GM23338 (cell line): ENCODE measurements at regions not wholly inside any gene's neighbourhood (a gene's known extent, or its start where the extent isn't known, plus 50 kb on each side); places are given as distances from the start of the nearest gene placed in this dataset.

Experiments used
- ATAC-seq: fragments of 200-7000 bp; cut with Tn5 transposase; 3 replicates; pipeline ENCODE4 v1.9.1; 2020
- DNase-seq: peaks from one replicate; pipeline ENCODE4 v3.0.0-alpha.2; 2015; ENCODE audit warnings: low spot score
- H2AFZ ChIP-seq: fragments of 200-600 bp; sonication (generic); 2 replicates; pipeline ENCODE4 v1.8.0; 2016; ENCODE audit warnings: antibody characterized with exemption, mild to moderate bottlenecking, moderate library complexity
- H3F3A ChIP-seq: fragments of 200-600 bp; sonication (generic); replicated peaks from 2 replicates; pipeline ENCODE4 v1.8.0; 2017; ENCODE audit warnings: antibody characterized with exemption, mixed run types, low read depth
- H3K27ac ChIP-seq: fragments of 200-600 bp; sonication (generic); 2 replicates; pipeline ENCODE4 v1.6.1; 2016; ENCODE audit warnings: low read depth
- H3K27me3 ChIP-seq: fragments of 200-600 bp; sonication (generic); 2 replicates; pipeline ENCODE4 v1.8.0; 2016; ENCODE audit warnings: mild to moderate bottlenecking, mixed run types, moderate library complexity; ENCODE audit not compliant: insufficient read depth
- H3K36me3 ChIP-seq: fragments of 200-600 bp; sonication (generic); 2 replicates; pipeline ENCODE4 v1.8.0; 2016; ENCODE audit warnings: mild to moderate bottlenecking; ENCODE audit not compliant: insufficient read depth
- H3K4me1 ChIP-seq: fragments of 200-600 bp; sonication (generic); 2 replicates; pipeline ENCODE4 v1.8.0; 2016; ENCODE audit warnings: mild to moderate bottlenecking, moderate library complexity; ENCODE audit not compliant: insufficient read depth
- H3K4me2 ChIP-seq: fragments of 200-600 bp; sonication (generic); 2 replicates; pipeline ENCODE4 v1.7.1; 2017; ENCODE audit warnings: mixed run types
- H3K4me3 ChIP-seq: fragments of 200-600 bp; sonication (generic); 2 replicates; pipeline ENCODE4 v1.6.1; 2016; ENCODE audit warnings: mixed run types
- H3K79me2 ChIP-seq: fragments of 200-600 bp; sonication (generic); replicated peaks from 2 replicates; pipeline ENCODE4 v1.8.0; 2017; ENCODE audit warnings: mild to moderate bottlenecking; ENCODE audit not compliant: insufficient read depth
- H3K9me2 ChIP-seq: fragments of 200-600 bp; sonication (generic); 2 replicates; pipeline ENCODE4 v1.8.0; 2017; ENCODE audit not compliant: insufficient read depth
- H4K20me1 ChIP-seq: fragments of 200-600 bp; sonication (generic); replicated peaks from 2 replicates; pipeline ENCODE4 v1.8.0; 2017; ENCODE audit warnings: mild to moderate bottlenecking; ENCODE audit not compliant: insufficient read depth
- H3K27ac Mint-ChIP-seq: 2 replicates; pipeline ENCODE4 v1.8.0; 2020; ENCODE audit warnings: inconsistent platforms, mild to moderate bottlenecking, moderate library complexity, mixed read lengths
- H3K27me3 Mint-ChIP-seq: 3 replicates; pipeline ENCODE4 v1.8.0; 2022; ENCODE audit warnings: low read depth, mild to moderate bottlenecking, moderate library complexity, mixed read lengths, inconsistent platforms; ENCODE audit not compliant: insufficient read depth, poor library complexity
- H3K36me3 Mint-ChIP-seq: 3 replicates; pipeline ENCODE4 v1.8.0; 2021; ENCODE audit warnings: low read depth, mild to moderate bottlenecking, inconsistent platforms, moderate library complexity, mixed read lengths
- H3K4me1 Mint-ChIP-seq: 3 replicates; pipeline ENCODE4 v1.8.0; 2020; ENCODE audit warnings: mild to moderate bottlenecking, inconsistent platforms, mixed read lengths
- H3K4me3 Mint-ChIP-seq: 3 replicates; pipeline ENCODE4 v1.8.0; 2021; ENCODE audit warnings: moderate library complexity, mild to moderate bottlenecking, inconsistent platforms, mixed read lengths
- H3K9me3 Mint-ChIP-seq: 3 replicates; pipeline ENCODE4 v1.8.0; 2020; ENCODE audit warnings: moderate library complexity, mild to moderate bottlenecking, inconsistent platforms, mixed read lengths
- CREB1 ChIP-seq: fragments of 250-450 bp; sonication (Bioruptor Pico); IDR thresholded peaks from 2 replicates; pipeline ENCODE4 v1.5.0; 2020; ENCODE audit warnings: low read depth, mild to moderate bottlenecking, moderate library complexity
- CTCF ChIP-seq, 2 experiments: fragments of 200-600 bp in 1 of 2; sonication (generic) in 1 of 2; conservative IDR thresholded peaks; 2 replicates each; pipeline versions ENCODE4 v1.5.1 to v1.6.1; 2016 to 2017; ENCODE audit warnings: antibody characterized with exemption in 2 of 2, low read depth in 2 of 2, mild to moderate bottlenecking in 2 of 2, moderate library complexity in 1 of 2
- ETS1 ChIP-seq: IDR thresholded peaks from 2 replicates; pipeline ENCODE4 v1.6.1; 2016; ENCODE audit warnings: antibody characterized with exemption
- EZH2 ChIP-seq: fragments of 200-600 bp; sonication (generic); IDR thresholded peaks from one replicate; pipeline ENCODE4 v1.8.0; 2017; ENCODE audit warnings: antibody characterized with exemption, mild to moderate bottlenecking, low read depth; ENCODE audit not compliant: unreplicated experiment
- EZH2phosphoT487 ChIP-seq: fragments of 200-600 bp; sonication (generic); IDR thresholded peaks from one replicate; pipeline ENCODE4 v1.8.1; 2018; ENCODE audit warnings: antibody characterized with exemption; ENCODE audit not compliant: unreplicated experiment
- JUNB ChIP-seq: IDR thresholded peaks from one replicate; pipeline ENCODE4 v1.6.1; 2016; ENCODE audit warnings: antibody characterized with exemption; ENCODE audit not compliant: unreplicated experiment
- NANOG ChIP-seq: IDR thresholded peaks from 2 replicates; pipeline ENCODE4 v1.6.1; 2016; ENCODE audit warnings: antibody characterized with exemption, borderline replicate concordance
- POLR2AphosphoS5 ChIP-seq: IDR thresholded peaks from 2 replicates; pipeline ENCODE4 v1.6.1; 2016; ENCODE audit warnings: antibody characterized with exemption, low read depth
- REST ChIP-seq: IDR thresholded peaks from one replicate; pipeline ENCODE4 v1.6.1; 2018; ENCODE audit warnings: antibody characterized with exemption; ENCODE audit not compliant: unreplicated experiment
- STAT1 ChIP-seq: IDR thresholded peaks from one replicate; pipeline ENCODE4 v1.6.1; 2016; ENCODE audit warnings: antibody characterized with exemption; ENCODE audit not compliant: unreplicated experiment
- ZNF114 ChIP-seq: fragments of 250-450 bp; sonication (Bioruptor Pico); IDR thresholded peaks from 2 replicates; pipeline ENCODE4 v1.5.0; 2020; ENCODE audit warnings: mild to moderate bottlenecking, moderate library complexity
- ZNF331 ChIP-seq: fragments of 250-450 bp; sonication (Bioruptor Pico); IDR thresholded peaks from 2 replicates; pipeline ENCODE4 v1.5.0; 2020; ENCODE audit warnings: low read depth, mild to moderate bottlenecking, moderate library complexity
- ZNF462 ChIP-seq: fragments of 250-450 bp; sonication (Bioruptor Pico); IDR thresholded peaks from 2 replicates; pipeline ENCODE4 v1.5.0; 2020; ENCODE audit warnings: mild to moderate bottlenecking, moderate library complexity

GRCh38 chr7:130803127-130803526, 69.1 kb upstream of the KLF14 start:
- Histone ChIP-seq H3K27me3 (no peaks in the 10 kb centered on the region), H3K79me2 (no peaks in the 10 kb centered on the region), H3K27ac (no peak overlapping the region), H3K4me2 (no peak overlapping the region), H2AFZ (peak overlapping the region; percentile 43), H3K9me2 (peaks cover 6% of the 10 kb centered on the region), H3K4me1 (no peaks in the 10 kb centered on the region), H3F3A (no peaks in the 10 kb centered on the region), H4K20me1 (no peaks in the 10 kb centered on the region), H3K36me3 (no peaks in the 10 kb centered on the region), H3K4me3 (no peak overlapping the region)
- Mint-ChIP-seq H3K4me3 (no peak overlapping the region), H3K4me1 (no peaks in the 10 kb centered on the region), H3K36me3 (no peaks in the 10 kb centered on the region), H3K27me3 (peaks cover 3% of the 10 kb centered on the region), H3K9me3 (no peaks in the 10 kb centered on the region), H3K27ac (no peak overlapping the region)
- TF ChIP-seq NANOG, result no peak
- TF ChIP-seq ZNF331 (CRISPR knock-in tag), result no peak
- TF ChIP-seq REST, result no peak
- TF ChIP-seq CTCF (conservative IDR thresholded peaks at IDR 0.05; ENCODE audit: low read depth in 2 of 2), result no peak
- TF ChIP-seq POLR2AphosphoS5, result no peak
- TF ChIP-seq STAT1, result no peak
- no peak for TF ChIP-seq ZNF462 (CRISPR knock-in tag)
- no peak for TF ChIP-seq JUNB
- no peak for TF ChIP-seq EZH2
- no peak for TF ChIP-seq EZH2phosphoT487
- no peak for TF ChIP-seq CREB1 (CRISPR knock-in tag)
- TF ChIP-seq ZNF114, result no peak
- TF ChIP-seq ETS1, result no peak
- ATAC-seq, result no peak
- no peak for DNase-seq
